Kidney epithelial cell (primary cell): ENCODE measurements at regions not wholly inside any gene's neighbourhood (a gene's known extent, or its start where the extent isn't known, plus 50 kb on each side); places are given as distances from the start of the nearest gene placed in this dataset.
"Not testable (repeated sequence)": the region's sequence is repeated elsewhere in the genome, so short reads cannot be mapped to it uniquely, and the experiment has no call there.

Experiments used
- DNase-seq: peaks from one replicate; pipeline ENCODE4 v3.0.0-alpha.2; 2010; ENCODE audit warnings: low read depth
- H3K27me3 ChIP-seq: 2 replicates; pipeline ENCODE4 v1.6.0; 2011; ENCODE audit warnings: low read length; ENCODE audit not compliant: control insufficient read depth, insufficient read depth
- H3K36me3 ChIP-seq: 2 replicates; pipeline ENCODE4 v1.5.1; 2011; ENCODE audit warnings: low read length; ENCODE audit not compliant: control insufficient read depth, insufficient read depth
- H3K4me3 ChIP-seq: 2 replicates; pipeline ENCODE4 v1.5.1; 2011; ENCODE audit warnings: low read depth, mild to moderate bottlenecking, control low read depth, low read length
- CTCF ChIP-seq: IDR thresholded peaks from 2 replicates; pipeline ENCODE4 v1.5.1; 2011; ENCODE audit warnings: mild to moderate bottlenecking, moderate library complexity, low read length, control low read depth, inconsistent platforms; ENCODE audit not compliant: insufficient read depth, poor library complexity, severe bottlenecking

- Histone ChIP-seq H3K36me3 (no peaks in the 10 kb centered on the region), H3K27me3 (no peaks in the 10 kb centered on the region), H3K4me3 (no peak overlapping the region)
- DNase-seq, result no peak
- no peak for TF ChIP-seq CTCF
Observed at GRCh38 chr4:56139241-56139827, 190.6 kb downstream of the CEP135 start.

- not testable (repeated sequence) for DNase-seq
Observed at GRCh38 chr4:56134834-56135233, 186.1 kb downstream of the CEP135 start.

GRCh38 chr4:56134266-56134665 is 185.5 kb downstream of the CEP135 start:
- no peaks in the 10 kb centered on the region for H3K27me3 ChIP-seq
- H3K36me3 ChIP-seq, result no peaks in the 10 kb centered on the region
- no peak for TF ChIP-seq CTCF
- H3K4me3 ChIP-seq, result no peak overlapping the region
- no peak for DNase-seq

More at GRCh38 chr4:56134834-56135233, 186.1 kb downstream of the CEP135 start:
- not testable (repeated sequence) for H3K27me3 ChIP-seq, H3K4me3 ChIP-seq, H3K36me3 ChIP-seq

- no peaks in the 10 kb centered on the region for H3K36me3 ChIP-seq
- TF ChIP-seq CTCF, result no peak
- H3K27me3 ChIP-seq, result no peaks in the 10 kb centered on the region
- DNase-seq, result no peak
- H3K4me3 ChIP-seq, result no peak overlapping the region
Observed at GRCh38 chr4:56132835-56133234, 184.1 kb downstream of the CEP135 start.

GRCh38 chr4:56132188-56132587 is 183.4 kb downstream of the CEP135 start:
- H3K27me3 ChIP-seq, DNase-seq, H3K4me3 ChIP-seq, H3K36me3 ChIP-seq: not testable (repeated sequence)

GRCh38 chr4:56130606-56131155 is 181.9 kb downstream of the CEP135 start:
- Histone ChIP-seq H3K36me3 (no peaks in the 10 kb centered on the region), H3K4me3 (no peak overlapping the region), H3K27me3 (no peaks in the 10 kb centered on the region)
- no peak for TF ChIP-seq CTCF
- DNase-seq, result no peak

GRCh38 chr4:56129431-56129861 is 180.7 kb downstream of the CEP135 start:
- no peak for DNase-seq
- TF ChIP-seq CTCF, result peak; percentile 32
- H3K36me3 ChIP-seq, result no peaks in the 10 kb centered on the region
- no peak overlapping the region for H3K4me3 ChIP-seq
- H3K27me3 ChIP-seq, result no peaks in the 10 kb centered on the region
